22Rv1 (cell line): ENCODE measurements at regions not wholly inside any gene's neighbourhood (a gene's known extent, or its start where the extent isn't known, plus 50 kb on each side); places are given as distances from the start of the nearest gene placed in this dataset.

Source experiments
- H3K27ac ChIP-seq: fragments of 450-650 bp; 2 replicates; pipeline ENCODE4 v1.5.1; 2017
- ZFX ChIP-seq: fragments of 450-650 bp; IDR thresholded peaks from 2 replicates; pipeline ENCODE4 v1.6.1; 2017; ENCODE audit warnings: antibody characterized with exemption, borderline replicate concordance
- TF ChIP-seq, protein P1 (sequence below): fragments of 450-650 bp; IDR thresholded peaks from 2 replicates; pipeline ENCODE4 v1.5.1; 2017; ENCODE audit warnings: mild to moderate bottlenecking

DNA sequence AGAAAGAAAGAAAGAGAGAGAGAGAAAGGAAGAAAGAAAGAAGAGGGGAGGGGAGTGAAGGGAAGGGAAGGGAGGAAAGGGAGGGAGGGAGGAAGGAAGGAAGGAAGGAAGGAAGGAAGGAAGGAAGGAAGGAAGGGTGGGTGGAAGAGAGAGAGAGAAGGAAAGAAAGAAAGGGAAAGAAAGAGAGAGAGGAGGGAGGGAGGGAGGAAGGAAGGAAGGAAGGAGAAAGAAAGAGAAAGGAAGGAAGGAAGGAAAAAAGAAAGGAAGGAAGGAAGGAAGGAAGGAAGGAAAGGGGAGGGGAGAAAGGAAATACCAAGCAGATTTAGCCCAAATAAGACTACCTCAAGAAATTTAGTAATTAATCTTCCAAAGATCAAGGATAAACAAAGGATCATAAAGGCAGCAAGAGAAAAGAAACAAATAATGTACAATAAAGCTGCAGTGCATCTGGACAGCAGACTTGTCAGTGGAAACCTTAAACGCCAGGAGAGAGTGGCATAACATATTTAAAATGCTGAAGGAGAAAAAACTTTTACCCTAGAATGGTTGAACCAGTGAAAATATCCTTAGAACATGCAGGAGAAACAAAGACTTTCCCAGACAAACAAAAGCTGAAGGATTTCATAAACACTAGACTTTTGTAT, 427.6 kb downstream of the TBL1XR1 start:
- no peak overlapping the region for H3K27ac ChIP-seq
- TF ChIP-seq ZFX = no peak
- TF ChIP-seq, protein P1, sequence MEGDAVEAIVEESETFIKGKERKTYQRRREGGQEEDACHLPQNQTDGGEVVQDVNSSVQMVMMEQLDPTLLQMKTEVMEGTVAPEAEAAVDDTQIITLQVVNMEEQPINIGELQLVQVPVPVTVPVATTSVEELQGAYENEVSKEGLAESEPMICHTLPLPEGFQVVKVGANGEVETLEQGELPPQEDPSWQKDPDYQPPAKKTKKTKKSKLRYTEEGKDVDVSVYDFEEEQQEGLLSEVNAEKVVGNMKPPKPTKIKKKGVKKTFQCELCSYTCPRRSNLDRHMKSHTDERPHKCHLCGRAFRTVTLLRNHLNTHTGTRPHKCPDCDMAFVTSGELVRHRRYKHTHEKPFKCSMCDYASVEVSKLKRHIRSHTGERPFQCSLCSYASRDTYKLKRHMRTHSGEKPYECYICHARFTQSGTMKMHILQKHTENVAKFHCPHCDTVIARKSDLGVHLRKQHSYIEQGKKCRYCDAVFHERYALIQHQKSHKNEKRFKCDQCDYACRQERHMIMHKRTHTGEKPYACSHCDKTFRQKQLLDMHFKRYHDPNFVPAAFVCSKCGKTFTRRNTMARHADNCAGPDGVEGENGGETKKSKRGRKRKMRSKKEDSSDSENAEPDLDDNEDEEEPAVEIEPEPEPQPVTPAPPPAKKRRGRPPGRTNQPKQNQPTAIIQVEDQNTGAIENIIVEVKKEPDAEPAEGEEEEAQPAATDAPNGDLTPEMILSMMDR = no peak

DNA sequence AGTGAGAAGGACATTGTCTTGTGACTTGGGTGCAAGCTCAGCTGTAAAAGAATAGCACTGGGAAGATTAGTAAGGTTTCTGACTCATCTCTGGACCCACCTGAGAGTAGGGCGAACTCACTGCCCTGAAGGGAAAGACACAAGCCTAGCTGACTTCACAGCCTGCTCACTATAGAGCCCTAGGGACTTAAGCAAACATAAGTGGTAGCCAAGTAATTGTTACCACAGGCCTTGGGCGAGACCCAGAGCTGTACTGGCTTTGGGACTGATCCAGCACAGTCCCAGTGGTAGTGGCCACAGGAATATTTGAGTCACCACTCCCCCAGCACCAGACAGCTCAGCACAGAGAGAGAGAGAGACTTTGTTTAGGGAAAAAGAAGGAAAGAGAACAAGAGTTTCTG, 429.9 kb downstream of the TBL1XR1 start:
- TF ChIP-seq, protein P1 = no peak
- no peak for TF ChIP-seq ZFX
- H3K27ac ChIP-seq = no peak overlapping the region

DNA sequence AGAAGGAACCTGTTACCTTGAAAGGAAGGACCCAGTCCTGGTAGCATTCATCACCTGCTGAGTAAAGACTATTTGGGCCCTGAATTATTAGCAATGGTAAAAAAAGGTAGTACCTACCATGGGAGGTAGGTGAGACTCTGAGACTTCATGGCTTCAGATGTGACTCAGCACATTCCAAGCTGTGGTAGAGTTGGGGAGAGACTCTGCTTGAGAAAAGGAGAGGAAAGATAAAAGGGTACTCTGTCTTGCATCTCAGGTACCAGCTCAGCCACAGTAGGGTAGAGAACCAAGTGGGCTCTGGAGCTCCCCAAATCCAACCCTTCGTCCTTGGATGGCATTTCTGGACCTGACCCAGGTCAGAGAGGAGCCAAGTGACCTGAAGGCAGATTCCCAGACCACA, 430.4 kb downstream of the TBL1XR1 start:
- H3K27ac ChIP-seq = no peak overlapping the region
- TF ChIP-seq ZFX = no peak
- TF ChIP-seq, protein P1 = no peak

DNA sequence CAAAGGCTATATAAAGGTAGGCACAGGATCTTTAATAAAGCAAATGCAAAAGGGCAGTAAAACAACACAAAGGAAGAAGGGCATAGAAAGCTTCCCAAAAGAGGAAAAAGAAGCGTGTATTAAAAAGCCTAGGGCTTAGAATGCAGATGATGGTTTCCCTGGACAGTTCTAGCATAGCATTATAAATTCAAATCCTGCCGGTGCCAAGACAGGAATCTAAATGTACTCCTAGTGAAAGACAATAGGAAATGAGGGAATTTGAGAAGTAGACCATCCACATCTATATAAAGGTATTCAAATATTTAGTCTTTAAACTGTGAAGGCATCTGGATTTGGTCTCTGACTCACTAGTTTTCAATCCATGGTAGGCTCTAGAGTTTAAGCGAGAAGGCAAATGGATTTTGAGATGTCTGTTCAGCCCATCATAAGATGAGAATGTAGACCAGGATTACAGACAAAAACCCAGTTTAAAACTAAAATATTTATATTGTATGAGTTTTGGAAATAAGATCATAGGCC, 431.8 kb downstream of the TBL1XR1 start:
- no peak overlapping the region for H3K27ac ChIP-seq
- TF ChIP-seq, protein P1 = no peak
- TF ChIP-seq ZFX = no peak

DNA sequence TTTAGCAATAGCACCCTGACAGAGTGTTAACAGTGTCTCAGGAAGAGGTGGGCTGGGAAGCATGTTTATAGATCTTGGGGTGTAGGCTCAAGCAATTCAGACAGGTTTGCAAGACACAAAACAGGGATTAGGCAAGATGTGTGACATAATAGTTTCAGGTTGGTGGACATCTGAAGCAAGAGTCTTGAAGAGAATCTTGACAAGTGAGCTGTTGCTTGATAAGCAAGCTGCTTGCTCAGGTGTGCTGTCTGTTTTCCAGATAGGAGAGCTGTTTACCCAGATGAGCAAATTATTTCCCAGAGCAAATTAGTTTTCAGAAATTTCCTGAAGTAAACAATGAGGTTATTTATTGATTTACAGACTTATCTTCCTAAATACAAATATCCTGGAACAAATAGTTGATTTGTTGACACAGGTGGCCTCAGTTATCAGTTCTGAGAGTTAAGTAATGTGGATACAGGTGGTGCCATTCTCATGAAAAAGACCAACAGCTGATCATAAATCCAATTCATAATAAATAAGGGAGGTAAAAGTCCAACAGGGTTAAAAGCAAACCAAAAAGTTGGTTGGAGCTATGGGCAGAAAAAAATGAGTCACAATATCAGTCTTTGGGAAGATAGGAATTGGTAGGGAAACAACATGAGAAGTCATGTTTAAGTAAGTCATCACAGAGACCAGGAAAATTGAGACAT, 437.3 kb downstream of the TBL1XR1 start:
- no peak overlapping the region for H3K27ac ChIP-seq
- no peak for TF ChIP-seq ZFX
- TF ChIP-seq, protein P1 = no peak

DNA sequence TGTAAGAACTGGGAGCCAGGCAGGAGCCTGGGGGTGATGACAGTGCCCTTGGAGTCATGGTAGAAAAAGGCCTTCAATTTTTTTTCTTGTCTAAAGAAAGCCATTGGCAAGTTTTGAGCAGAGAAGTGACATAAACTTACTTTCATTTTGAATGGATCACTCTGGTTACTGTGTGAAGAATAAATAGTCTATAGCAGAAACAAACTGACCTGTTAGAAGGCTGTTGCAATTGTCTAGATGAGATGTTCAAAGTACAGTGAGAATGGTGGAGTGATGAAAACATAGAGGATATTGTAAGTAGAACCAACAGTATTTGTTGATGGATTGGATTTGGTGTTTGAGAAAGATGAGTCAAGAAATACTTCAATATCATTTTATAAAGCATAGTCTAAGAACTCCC, 439.9 kb downstream of the TBL1XR1 start:
- TF ChIP-seq ZFX = no peak
- TF ChIP-seq, protein P1 = no peak
- H3K27ac ChIP-seq = no peak overlapping the region

DNA sequence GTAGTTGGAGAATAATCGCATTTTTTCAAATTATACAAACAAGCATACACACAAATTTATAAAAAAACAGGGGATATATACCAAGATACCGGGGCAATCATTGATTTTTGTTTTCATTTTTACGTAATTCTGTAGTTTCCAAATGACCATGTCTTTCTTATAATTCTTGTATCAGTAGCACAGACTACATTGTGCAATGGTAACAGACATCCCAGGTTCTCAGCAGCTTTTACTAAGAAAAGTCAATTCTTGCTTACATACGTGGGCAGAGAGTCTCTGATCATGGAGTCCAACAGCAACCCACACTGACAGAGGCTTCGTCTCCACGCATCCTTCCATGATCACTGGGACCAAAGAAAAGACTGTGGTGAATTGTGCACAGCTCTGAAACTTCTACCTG, 441.3 kb downstream of the TBL1XR1 start:
- TF ChIP-seq ZFX = no peak
- TF ChIP-seq, protein P1 = no peak
- H3K27ac ChIP-seq = no peak overlapping the region
